Activated naive CD4-positive, alpha-beta T cell treated with anti-CD3 and anti-CD28 coated beads, Interleukin-2, amount 50 U/mL, for 72 hours (primary cell): ENCODE measurements at regions not wholly inside any gene's neighbourhood (a gene's known extent, or its start where the extent isn't known, plus 50 kb on each side); places are given as distances from the start of the nearest gene placed in this dataset.
"Not testable (repeated sequence)": the region's sequence is repeated elsewhere in the genome, so short reads cannot be mapped to it uniquely, and the experiment has no call there.

Source experiments
- ATAC-seq, 2 donors: fragments of 150-1000 bp; cut with Tn5 transposase; 2 replicates each; pipeline ENCODE4 v1.10.0; 2021; ENCODE audit warnings: mild to moderate bottlenecking in 2 of 2, moderate library complexity in 2 of 2
- DNase-seq, 2 donors: peaks; one replicate each; pipeline ENCODE4 v3.0.0; 2021 to 2022; ENCODE audit warnings: low spot score in 2 of 2
- H3K27ac Mint-ChIP-seq, 2 donors: one replicate each; pipeline ENCODE4 v1.8.0; 2022; ENCODE audit warnings: mild to moderate bottlenecking in 2 of 2, mixed read lengths in 2 of 2
- H3K36me3 Mint-ChIP-seq, 2 donors: one replicate each; pipeline ENCODE4 v1.8.0; 2022; ENCODE audit warnings: mixed read lengths in 2 of 2
- H3K9me3 Mint-ChIP-seq, 2 donors: one replicate each; pipeline ENCODE4 v1.8.0; 2022; ENCODE audit warnings: mixed read lengths in 2 of 2

- ATAC-seq (no peak), DNase-seq (no peak)
- Mint-ChIP-seq H3K27ac (no peak overlapping the region), H3K9me3 (no peaks in the 10 kb centered on the region), H3K36me3 (no peaks in the 10 kb centered on the region)
Measured at GRCh38 chr6:137307163-137307854, 88.1 kb upstream of the IFNGR1 start.

DNA sequence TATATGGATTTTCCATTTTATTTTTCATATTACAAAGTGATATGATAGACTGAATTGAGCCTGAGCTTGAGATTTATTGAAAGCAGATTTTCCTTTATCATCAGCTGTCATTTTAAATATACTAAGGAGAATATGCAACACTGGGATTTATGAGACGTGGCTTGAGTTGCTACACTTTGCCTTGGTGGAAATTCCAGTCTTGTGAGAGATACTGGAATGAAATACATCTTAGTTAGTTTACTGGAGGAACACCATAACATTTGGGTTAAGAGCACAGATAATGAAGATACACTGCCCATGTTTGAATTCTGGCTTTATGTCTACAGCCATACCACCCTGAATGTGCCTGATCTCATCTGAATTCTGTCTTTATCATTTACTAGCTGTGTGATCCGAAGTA is 86.5 kb upstream of the IFNGR1 start:
- H3K27ac Mint-ChIP-seq, result no peak overlapping the region
- H3K36me3 Mint-ChIP-seq, result no peaks in the 10 kb centered on the region
- DNase-seq (no peak), ATAC-seq (no peak)
- H3K9me3 Mint-ChIP-seq, result no peaks in the 10 kb centered on the region

DNA sequence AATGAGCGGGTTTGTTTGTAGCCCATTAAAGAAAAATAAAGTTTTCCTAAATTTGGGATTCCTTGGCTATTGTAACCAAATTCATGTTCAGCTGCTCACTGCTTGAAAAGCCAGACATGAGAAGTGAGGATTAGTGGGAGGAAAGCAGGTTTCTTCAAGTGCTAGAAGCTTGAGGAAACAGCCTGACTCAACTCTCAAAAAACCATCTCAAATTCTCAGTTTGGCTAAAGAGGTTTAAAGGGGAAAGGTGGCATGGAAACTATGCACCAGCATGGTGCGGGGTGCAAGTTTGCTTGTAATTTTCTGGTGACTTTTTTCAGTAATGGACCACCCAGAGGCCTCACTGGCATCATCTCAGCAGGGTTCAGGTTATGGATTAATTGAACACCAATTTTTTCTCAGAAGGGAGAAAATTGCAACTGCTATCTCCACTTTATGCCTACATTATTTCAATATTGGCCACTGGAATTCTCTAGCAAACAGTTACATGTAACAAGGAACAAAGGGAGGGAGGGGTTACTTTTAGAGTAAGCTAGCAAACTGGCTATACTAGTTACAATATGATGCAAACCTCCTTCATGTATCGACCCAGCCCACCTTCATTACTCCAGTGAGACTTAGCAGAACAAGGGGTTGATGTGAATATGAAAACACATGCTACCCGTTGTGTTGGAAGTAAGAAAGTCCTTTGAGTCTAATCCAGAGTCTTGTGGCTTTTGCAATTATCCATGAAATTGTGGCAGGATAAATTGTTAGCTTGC is 85.0 kb upstream of the IFNGR1 start:
- no peaks in the 10 kb centered on the region for H3K9me3 Mint-ChIP-seq
- DNase-seq, result no peak
- H3K36me3 Mint-ChIP-seq, result no peaks in the 10 kb centered on the region
- H3K27ac Mint-ChIP-seq, result no peak overlapping the region
- ATAC-seq, result no peak

GRCh38 chr6:137303441-137303840 is 84.3 kb upstream of the IFNGR1 start:
- DNase-seq (no peak), ATAC-seq (no peak)
- no peak overlapping the region for H3K27ac Mint-ChIP-seq

DNA sequence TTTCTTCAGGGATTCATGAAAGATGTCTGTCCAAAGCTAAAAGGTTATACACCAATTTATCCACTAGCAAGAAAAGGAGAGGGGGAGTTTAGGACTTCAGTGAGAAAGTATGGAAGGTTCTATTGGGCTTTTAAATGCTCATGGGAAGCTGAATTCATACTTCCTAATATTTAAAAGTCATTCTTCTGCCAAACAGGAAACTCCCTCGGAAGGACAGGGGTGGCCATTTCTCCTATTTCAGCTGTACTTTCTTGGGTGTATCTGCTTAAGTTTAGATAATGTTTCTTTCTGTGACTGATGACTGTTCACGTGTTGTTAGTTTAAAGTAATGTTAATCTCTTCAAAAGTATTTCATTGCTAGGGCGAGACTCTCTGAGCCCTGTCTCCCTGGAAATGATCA is 80.5 kb upstream of the IFNGR1 start:
- Mint-ChIP-seq H3K36me3 (no peaks in the 10 kb centered on the region), H3K9me3 (no peaks in the 10 kb centered on the region), H3K27ac (no peak overlapping the region)
- DNase-seq (no peak), ATAC-seq (no peak)

More at GRCh38 chr6:137303441-137303840, 84.3 kb upstream of the IFNGR1 start:
- H3K9me3 Mint-ChIP-seq, result no peaks in the 10 kb centered on the region
- H3K36me3 Mint-ChIP-seq, result no peaks in the 10 kb centered on the region

GRCh38 chr6:137297887-137298286 is 78.7 kb upstream of the IFNGR1 start:
- ATAC-seq, result no peak
- Mint-ChIP-seq H3K27ac (no peak overlapping the region), H3K9me3 (no peaks in the 10 kb centered on the region), H3K36me3 (no peaks in the 10 kb centered on the region)
- DNase-seq, result no peak

DNA sequence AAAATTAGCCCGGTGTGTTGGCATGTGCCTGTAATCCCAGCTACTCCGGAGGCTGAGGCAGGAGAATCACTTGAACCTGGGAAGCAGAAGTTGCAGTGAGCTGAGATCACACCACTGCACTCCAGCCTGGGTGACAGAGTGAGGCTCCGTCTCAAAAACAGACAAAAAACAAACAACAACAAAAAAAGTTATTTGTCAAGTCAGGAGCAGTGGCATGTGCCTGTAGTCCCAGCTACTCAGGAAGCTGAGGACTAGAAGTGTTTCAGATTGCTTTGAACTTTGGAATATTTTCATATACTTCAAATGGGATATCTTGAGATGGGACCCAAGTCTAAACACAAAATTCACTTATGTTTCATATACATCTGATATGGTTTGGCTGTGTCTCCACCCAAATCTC is 73.1 kb upstream of the IFNGR1 start:
- not testable (repeated sequence) for H3K27ac Mint-ChIP-seq, H3K9me3 Mint-ChIP-seq, H3K36me3 Mint-ChIP-seq, ATAC-seq, DNase-seq

GRCh38 chr6:137291441-137291840 is 72.3 kb upstream of the IFNGR1 start:
- DNase-seq (no peak), ATAC-seq (peak in 1 of 2 donors; percentile 50)
- Mint-ChIP-seq H3K36me3 (no peaks in the 10 kb centered on the region), H3K27ac (no peak overlapping the region), H3K9me3 (no peaks in the 10 kb centered on the region)

DNA sequence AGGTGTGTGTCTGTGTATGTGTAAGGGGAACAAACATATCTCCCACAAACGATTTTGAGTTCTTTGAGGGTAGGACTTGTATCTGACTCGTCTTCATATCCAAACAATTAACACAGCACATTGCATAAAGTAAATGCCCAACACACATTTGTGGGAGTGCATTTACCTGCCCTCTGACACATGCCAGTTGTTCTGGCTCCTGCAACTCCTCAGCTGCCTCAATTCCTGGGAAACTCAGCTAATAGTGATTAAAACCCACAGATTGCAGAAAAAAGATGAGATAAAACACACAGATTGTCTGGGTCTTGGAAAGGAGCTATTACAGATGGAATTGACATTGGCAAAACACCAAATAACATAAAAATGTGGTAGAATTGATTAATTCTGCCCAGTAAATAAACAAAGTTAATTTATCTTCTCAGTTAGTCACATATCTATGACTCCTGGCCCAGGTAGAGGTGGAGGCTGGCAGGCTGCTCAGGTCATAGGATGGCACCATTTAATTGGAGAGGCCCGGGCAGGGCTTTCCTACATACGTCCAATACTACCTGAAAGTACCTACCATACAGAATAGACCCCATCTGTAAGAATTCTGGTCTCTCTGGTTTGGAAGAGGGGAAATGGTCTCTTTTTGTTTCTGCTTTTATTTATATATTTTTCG is 71.5 kb upstream of the IFNGR1 start:
- ATAC-seq (no peak), DNase-seq (no peak)
- no peaks in the 10 kb centered on the region for H3K9me3 Mint-ChIP-seq
- H3K36me3 Mint-ChIP-seq, result no peaks in the 10 kb centered on the region
- no peak overlapping the region for H3K27ac Mint-ChIP-seq

DNA sequence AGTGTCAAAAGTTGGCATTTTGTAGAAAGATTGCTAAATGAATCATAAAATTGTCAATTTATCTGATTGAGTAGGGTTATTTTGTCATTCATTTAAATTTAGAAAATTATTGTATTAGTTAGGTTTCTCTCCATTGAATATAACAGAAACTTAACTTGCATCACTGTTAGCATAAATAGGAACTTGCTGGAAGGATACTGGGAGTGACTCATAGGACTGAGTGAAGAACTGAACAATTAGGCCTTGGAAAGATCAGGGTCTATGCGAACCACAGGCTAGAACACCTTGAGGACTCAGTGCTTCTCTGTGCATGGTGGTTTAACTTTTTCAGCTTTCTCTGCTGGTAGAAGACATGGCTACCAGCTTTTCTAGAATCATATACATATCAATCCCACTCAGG is 67.7 kb upstream of the IFNGR1 start:
- DNase-seq (no peak), ATAC-seq (no peak)
- Mint-ChIP-seq H3K36me3 (peaks cover 0 to 7% of the 10 kb centered on the region in 2 donors), H3K27ac (no peak overlapping the region), H3K9me3 (no peaks in the 10 kb centered on the region)

DNA sequence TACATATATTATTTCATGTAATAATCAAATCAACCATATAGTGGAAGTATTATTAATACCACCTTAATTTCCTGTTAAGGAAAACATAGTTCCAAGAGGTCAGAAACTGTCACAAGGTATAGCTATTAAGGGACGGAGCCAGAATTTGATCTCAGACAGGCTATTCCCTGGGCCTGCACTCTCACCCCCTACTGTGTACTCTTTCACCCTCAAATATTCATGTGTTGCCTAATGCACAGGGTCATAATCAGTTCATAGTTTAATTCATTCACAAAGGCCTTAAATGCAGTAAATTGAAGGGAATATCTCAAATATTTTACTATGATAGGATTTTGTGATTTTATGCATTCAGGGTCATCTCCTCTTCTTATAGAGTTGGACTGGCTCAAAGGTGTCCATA is 67.2 kb upstream of the IFNGR1 start:
- DNase-seq (no peak), ATAC-seq (no peak)
- H3K27ac Mint-ChIP-seq, result no peak overlapping the region
- H3K36me3 Mint-ChIP-seq, result peaks cover 0 to 7% of the 10 kb centered on the region in 2 donors
- no peaks in the 10 kb centered on the region for H3K9me3 Mint-ChIP-seq

DNA sequence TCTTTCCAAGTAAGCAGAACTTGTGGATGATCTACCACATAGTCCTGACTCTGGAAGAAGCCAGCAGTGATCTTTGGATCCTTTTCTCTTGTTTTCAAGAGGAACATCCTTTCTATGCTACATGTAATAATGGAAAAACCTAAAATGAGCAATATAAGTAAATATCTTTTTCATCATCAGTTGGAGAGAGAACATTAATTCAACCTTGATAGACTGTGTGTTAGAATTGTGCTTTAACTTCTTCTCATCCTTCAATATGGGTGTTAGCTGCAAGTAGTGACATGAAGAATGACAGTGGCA is 65.6 kb upstream of the IFNGR1 start:
- no peak for DNase-seq
- H3K27ac Mint-ChIP-seq, result no peak overlapping the region
- no peaks in the 10 kb centered on the region for H3K9me3 Mint-ChIP-seq

DNA sequence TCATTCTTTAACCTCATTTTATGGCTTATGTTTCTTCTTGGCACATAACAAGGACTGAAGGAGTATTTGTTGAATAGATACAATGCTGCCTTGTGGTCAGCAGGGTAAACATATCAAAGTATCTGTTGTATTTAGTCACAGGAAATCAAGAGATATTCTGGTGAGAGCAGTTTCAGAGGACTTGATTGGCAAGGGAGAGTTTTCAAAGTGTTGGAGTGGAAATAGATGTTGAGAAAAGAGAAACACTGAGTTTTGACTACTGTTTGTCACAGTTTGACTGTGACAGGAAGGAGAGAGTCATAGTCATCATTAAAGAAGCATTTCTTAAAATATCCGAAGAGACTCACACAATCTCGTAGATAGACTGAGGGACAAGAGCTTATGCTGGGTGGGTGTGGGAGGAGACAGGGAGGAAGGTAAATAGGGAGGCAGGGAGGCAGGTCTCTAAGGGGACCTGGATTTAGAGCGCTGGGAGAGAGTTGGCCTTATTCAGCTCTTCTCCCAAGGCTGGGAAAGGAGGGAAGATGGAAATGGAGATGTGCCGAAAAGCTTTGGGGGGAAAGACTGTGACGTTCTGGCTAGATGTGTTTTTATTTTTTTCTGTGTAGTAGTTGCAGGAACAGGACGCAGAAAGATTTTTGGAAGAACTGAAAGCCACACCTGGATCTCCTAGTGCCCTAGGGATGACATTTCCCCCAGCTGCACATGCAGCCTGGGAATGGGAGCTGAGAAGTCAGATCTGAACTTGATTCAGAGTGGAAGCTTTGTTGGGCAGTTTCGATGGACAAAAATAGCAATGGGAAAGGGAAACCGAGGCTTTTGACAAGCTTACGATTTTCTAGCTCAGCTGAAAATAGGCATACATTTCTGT is 65.0 kb upstream of the IFNGR1 start:
- Mint-ChIP-seq H3K36me3 (peaks cover 0 to 7% of the 10 kb centered on the region in 2 donors), H3K9me3 (no peaks in the 10 kb centered on the region), H3K27ac (no peak overlapping the region)
- peak; percentile 44 to 91 for ATAC-seq
- no peak for DNase-seq

More for the DNA sequence above, 65.6 kb upstream of the IFNGR1 start:
- peaks cover 0 to 7% of the 10 kb centered on the region in 2 donors for H3K36me3 Mint-ChIP-seq
- no peak for ATAC-seq

- no peak for ATAC-seq
- no peak for DNase-seq
Measured at GRCh38 chr6:137283080-137283479, 63.9 kb upstream of the IFNGR1 start.

DNA sequence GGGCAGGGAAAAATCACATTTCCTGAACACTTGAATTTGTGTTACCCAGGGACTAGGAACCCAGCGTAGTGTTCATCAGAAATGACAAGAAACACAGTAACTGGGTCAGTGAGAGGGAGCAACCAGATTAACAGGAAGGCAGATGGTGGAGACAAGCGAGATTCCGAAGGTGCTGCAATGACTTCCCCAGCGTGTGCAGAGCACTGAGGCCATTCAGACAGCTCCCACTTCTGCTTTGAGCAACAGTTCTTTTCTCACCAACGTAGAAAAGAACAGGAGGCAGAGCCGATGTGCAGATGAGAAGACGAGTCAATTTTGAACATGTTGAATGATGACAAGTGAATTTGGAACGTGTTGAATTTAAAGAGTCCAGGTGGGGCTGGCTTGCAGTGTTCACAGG is 63.1 kb upstream of the IFNGR1 start:
- H3K27ac Mint-ChIP-seq, result no peak overlapping the region

More at GRCh38 chr6:137283080-137283479, 63.9 kb upstream of the IFNGR1 start:
- Mint-ChIP-seq H3K27ac (no peak overlapping the region), H3K36me3 (peaks cover 0 to 7% of the 10 kb centered on the region in 2 donors), H3K9me3 (no peaks in the 10 kb centered on the region)

GRCh38 chr6:137279279-137279678 is 60.1 kb upstream of the IFNGR1 start:
- DNase-seq, H3K27ac Mint-ChIP-seq, H3K36me3 Mint-ChIP-seq, ATAC-seq, H3K9me3 Mint-ChIP-seq: not testable (repeated sequence)

More for the DNA sequence above, 63.1 kb upstream of the IFNGR1 start:
- Mint-ChIP-seq H3K9me3 (no peaks in the 10 kb centered on the region), H3K36me3 (peaks cover 0 to 7% of the 10 kb centered on the region in 2 donors)
- ATAC-seq (no peak), DNase-seq (no peak)
